Activated T-helper 1 cell treated with anti-CD3 and anti-CD28 coated beads, Interleukin-12 subunit alpha, Interleukin-12 subunit beta, Interleukin-2, Interleukin-4 antibody, amounts not matched to agents 30 ng/mL and 10 ng/mL and 1 ng/mL, durations not matched to agents 14 hours and 24 hours and 36 hours (primary cell): ENCODE measurements at regions not wholly inside any gene's neighbourhood (a gene's known extent, or its start where the extent isn't known, plus 50 kb on each side); places are given as distances from the start of the nearest gene placed in this dataset.

Experiments
- DNase-seq: peaks from one replicate; pipeline ENCODE4 v3.0.0; 2021; ENCODE audit warnings: low spot score
- H3K27ac Mint-ChIP-seq: one replicate; pipeline ENCODE4 v1.8.0; 2021; ENCODE audit warnings: mild to moderate bottlenecking, mixed read lengths
- H3K27me3 Mint-ChIP-seq: one replicate; pipeline ENCODE4 v1.8.0; 2022; ENCODE audit warnings: mild to moderate bottlenecking, moderate library complexity, mixed read lengths; ENCODE audit not compliant: insufficient read depth
- H3K36me3 Mint-ChIP-seq: one replicate; pipeline ENCODE4 v1.8.0; 2021; ENCODE audit warnings: low read depth, mixed read lengths
- H3K4me1 Mint-ChIP-seq: one replicate; pipeline ENCODE4 v1.8.0; 2021; ENCODE audit warnings: low read depth, mixed read lengths
- H3K4me3 Mint-ChIP-seq: one replicate; pipeline ENCODE4 v1.8.0; 2021; ENCODE audit warnings: mild to moderate bottlenecking, moderate library complexity, mixed read lengths
- H3K9me3 Mint-ChIP-seq: one replicate; pipeline ENCODE4 v1.8.0; 2021; ENCODE audit warnings: mixed read lengths
- intact Hi-C: fragments of 100-400 bp; cut with micrococcal nuclease; formaldehyde crosslinking; loops from one replicate; pipeline ENCODE4 v1.15.1; 2024

DNA sequence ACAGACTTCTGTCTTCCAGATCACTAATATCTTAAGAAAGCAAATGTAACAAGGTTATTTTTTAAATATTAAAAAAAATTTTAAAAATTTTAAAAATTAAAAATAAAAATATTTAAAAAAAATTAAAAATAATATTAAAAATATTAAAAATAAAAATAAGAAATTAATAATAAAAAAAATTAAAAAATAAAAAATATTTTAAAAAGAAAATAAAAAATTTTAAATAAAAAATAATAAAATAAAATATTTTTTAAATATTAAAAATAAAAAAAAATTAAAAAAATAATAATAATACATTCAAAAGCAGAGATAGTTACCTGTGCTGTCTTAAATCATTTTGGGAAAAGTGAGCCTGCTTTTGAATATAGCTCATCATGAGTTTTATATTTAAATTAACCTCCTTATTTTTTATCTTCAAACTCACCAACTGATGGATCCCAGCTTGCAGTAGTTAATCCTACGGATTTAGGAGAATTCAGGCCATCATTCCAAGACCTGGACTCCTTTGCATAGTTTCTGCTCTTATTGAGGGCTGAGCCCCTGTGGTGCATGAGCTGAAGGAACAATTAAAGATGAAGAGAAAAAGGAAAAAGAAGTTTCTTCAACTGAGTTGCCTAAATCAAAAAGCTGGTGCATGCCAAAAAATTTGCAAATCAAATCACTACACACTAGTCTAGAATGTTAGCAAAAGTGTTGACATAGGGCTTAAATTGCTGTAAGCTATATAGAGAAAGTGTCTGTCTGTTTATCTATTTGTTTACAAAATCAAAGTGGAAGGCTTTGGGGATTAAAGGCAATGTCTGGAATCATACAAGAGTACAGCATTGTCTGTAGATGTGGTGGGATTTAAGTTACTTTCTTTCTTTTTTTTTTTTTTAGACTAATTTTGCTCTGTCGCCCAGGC, 50.5 kb upstream of the ZNF438 start:
- H3K36me3 Mint-ChIP-seq = peaks cover 2% of the 10 kb centered on the region
- intact Hi-C loops = loop anchor here (2.0 to 5.0 kb wide), 4 partner anchors 19 to 725 kb away; no protein-coding TSS in a partner anchor
- peaks cover 17% of the 10 kb centered on the region for H3K4me1 Mint-ChIP-seq
- DNase-seq = no peak
- peaks cover 4% of the 10 kb centered on the region for H3K27me3 Mint-ChIP-seq
- no peak overlapping the region for H3K4me3 Mint-ChIP-seq
- H3K27ac Mint-ChIP-seq = no peak overlapping the region
- no peaks in the 10 kb centered on the region for H3K9me3 Mint-ChIP-seq

DNA sequence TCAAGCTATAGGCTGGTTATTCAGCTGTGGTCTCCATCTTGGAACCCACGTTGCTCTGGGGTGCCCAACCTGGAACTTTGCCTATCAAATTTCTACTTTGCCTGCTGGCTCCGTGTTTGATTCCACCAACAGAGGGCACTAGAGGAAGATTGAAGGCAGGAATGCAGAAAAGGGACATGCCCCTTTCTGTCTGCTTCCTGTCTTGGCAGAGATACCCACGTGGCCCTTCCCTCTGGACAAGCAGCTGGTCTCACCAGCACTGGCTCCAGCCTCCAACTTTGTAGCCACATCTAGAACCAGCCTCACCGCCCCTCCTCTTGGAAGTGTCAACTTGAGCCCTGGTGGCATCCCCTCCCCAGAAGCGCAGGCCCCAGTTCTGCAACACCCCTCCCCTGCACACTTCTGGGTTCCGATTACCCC, 52.1 kb upstream of the ZNF438 start:
- peak; percentile 58 for DNase-seq
- H3K4me1 Mint-ChIP-seq = peaks cover 24% of the 10 kb centered on the region
- H3K4me3 Mint-ChIP-seq = no peak overlapping the region
- H3K9me3 Mint-ChIP-seq = no peaks in the 10 kb centered on the region
- H3K36me3 Mint-ChIP-seq = peaks cover 2% of the 10 kb centered on the region
- intact Hi-C loops = loop anchor here (1.0 to 5.0 kb wide), 9 partner anchors 17 to 724 kb away; no protein-coding TSS in a partner anchor
- peaks cover 4% of the 10 kb centered on the region for H3K27me3 Mint-ChIP-seq
- H3K27ac Mint-ChIP-seq = peak overlapping the region; percentile 11

GRCh38 chr10:31087011-31087410, 55.3 kb upstream of the ZNF438 start:
- no peak overlapping the region for H3K27ac Mint-ChIP-seq
- intact Hi-C loops = no loop called here
- H3K4me1 Mint-ChIP-seq = peaks cover 37% of the 10 kb centered on the region
- peaks cover 3% of the 10 kb centered on the region for H3K36me3 Mint-ChIP-seq
- no peaks in the 10 kb centered on the region for H3K27me3 Mint-ChIP-seq
- no peak for DNase-seq
- no peak overlapping the region for H3K4me3 Mint-ChIP-seq
- no peaks in the 10 kb centered on the region for H3K9me3 Mint-ChIP-seq

DNA sequence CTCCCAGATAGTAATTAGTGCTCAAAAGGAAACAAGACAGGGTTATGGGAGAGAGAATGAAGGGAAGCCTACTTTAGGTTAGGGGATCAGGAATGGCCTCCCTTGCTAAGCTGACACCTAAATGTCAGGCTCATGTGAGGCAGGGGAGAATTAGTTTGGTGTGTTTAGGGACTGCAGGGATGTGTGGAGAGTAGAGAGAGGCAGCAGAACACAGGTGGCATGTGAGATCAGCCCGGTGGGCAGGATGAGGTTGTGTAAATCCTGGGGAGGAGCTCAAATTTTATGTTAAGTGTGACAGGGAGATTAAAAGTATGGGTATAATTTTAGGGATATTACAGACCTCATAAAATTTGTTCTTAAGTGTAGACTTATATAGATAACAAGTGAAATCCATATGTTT, 56.2 kb upstream of the ZNF438 start:
- Mint-ChIP-seq H3K27me3 (no peaks in the 10 kb centered on the region), H3K27ac (no peak overlapping the region), H3K9me3 (no peaks in the 10 kb centered on the region), H3K36me3 (peaks cover 6% of the 10 kb centered on the region), H3K4me3 (no peak overlapping the region), H3K4me1 (peaks cover 37% of the 10 kb centered on the region)
- intact Hi-C loops = no loop called here
- no peak for DNase-seq

- H3K27me3 Mint-ChIP-seq = no peaks in the 10 kb centered on the region
- H3K9me3 Mint-ChIP-seq = peaks cover 6% of the 10 kb centered on the region
- H3K4me1 Mint-ChIP-seq = peaks cover 37% of the 10 kb centered on the region
- intact Hi-C loops = no loop called here
- peaks cover 7% of the 10 kb centered on the region for H3K36me3 Mint-ChIP-seq
- DNase-seq = no peak
- peak overlapping the region; percentile 76 for H3K27ac Mint-ChIP-seq
- H3K4me3 Mint-ChIP-seq = no peak overlapping the region
Observed at GRCh38 chr10:31090894-31091607, 59.4 kb upstream of the ZNF438 start.

DNA sequence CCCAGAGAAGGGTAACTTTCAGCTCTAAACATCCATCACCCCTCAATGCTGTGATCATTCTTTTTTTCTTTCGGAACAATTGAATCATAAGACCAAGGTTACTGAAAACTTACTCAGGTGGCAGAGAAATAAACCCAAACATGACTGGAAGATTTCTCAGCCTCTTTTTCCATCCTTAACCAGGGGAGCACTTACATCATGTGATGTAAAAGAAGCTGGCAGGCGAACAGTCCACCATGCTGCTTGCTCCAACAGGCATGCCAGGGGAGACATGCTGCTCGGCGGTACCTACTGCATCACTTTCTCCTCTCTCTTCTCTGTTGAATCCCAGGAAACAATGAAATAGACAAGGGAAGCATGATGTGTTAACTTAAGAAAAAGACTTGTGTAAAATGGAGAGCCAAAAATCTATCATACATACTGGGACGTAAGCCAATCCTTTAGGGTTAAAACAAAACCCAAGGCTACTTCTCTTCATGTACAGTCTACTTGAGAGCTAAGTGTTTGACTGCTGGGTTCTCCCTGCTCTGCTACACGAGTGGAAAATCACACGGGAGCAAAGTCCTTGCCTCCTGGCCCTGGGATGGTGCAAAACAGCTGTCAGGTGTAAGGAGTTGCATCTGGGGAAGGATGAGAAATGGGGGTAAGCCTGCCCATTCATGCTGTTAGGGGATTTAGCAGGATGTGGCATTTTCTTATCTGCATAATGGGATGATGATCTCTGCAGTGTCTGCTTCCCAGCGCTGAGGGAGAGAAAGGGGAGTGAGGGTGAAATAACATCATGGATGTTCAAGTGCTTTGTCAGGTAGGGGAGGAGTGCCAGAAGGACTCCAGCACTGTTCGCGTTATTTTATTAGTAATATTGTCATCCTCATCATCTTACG, 64.3 kb upstream of the ZNF438 start:
- no peaks in the 10 kb centered on the region for H3K27me3 Mint-ChIP-seq
- H3K4me3 Mint-ChIP-seq = no peak overlapping the region
- peaks cover 58% of the 10 kb centered on the region for H3K4me1 Mint-ChIP-seq
- peaks cover 6% of the 10 kb centered on the region for H3K9me3 Mint-ChIP-seq
- DNase-seq = no peak
- intact Hi-C loops = no loop called here
- H3K27ac Mint-ChIP-seq = peak overlapping the region; percentile 82
- peaks cover 10% of the 10 kb centered on the region for H3K36me3 Mint-ChIP-seq

- Mint-ChIP-seq H3K27me3 (no peaks in the 10 kb centered on the region), H3K4me1 (peaks cover 68% of the 10 kb centered on the region), H3K4me3 (no peak overlapping the region), H3K27ac (no peak overlapping the region), H3K36me3 (peaks cover 8% of the 10 kb centered on the region), H3K9me3 (peaks cover 5% of the 10 kb centered on the region)
- intact Hi-C loops = no loop called here
- DNase-seq = no peak
Observed at GRCh38 chr10:31098046-31098445, 66.4 kb upstream of the ZNF438 start.

DNA sequence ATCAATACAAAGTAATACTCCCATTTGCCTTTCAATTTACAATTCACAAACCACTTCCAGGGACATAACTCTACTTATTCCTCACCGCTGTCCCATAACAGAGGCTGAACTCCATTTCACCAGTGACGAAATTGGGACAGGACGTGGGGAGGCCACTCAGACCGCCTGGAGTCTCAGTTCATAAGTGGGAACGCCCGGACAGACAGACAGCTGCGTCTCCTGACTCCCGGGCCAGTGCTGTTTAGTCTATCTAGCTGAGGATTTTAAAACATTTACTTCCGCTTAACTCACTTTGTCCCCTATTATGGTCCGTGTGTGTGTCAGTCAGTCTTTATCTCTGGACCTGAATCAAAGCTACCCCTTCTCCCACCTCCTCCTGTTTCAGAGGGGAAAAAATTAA, 67.4 kb upstream of the ZNF438 start:
- intact Hi-C loops = no loop called here
- Mint-ChIP-seq H3K9me3 (no peaks in the 10 kb centered on the region), H3K4me1 (peaks cover 73% of the 10 kb centered on the region), H3K27ac (no peak overlapping the region), H3K4me3 (no peak overlapping the region), H3K36me3 (peaks cover 5% of the 10 kb centered on the region), H3K27me3 (no peaks in the 10 kb centered on the region)
- DNase-seq = no peak

DNA sequence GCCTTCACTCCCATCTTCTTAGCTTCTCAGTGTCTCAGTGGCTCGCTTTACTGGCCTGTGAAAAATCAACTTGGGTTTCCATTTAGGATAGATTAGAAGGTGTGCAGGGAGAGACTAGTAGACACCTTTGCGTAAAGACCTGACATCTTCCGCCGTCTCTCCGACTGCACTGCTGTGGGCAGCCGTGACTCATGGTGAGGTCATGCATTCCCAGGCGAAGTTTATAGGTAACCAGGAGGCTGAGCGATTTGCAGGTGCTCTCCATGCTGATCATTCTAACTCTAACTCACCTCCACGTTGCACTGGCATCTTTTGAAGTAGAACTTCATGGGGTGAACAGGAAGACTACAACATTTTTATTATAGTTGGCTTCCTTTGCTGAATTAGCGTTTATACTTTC, 68.0 kb upstream of the ZNF438 start:
- H3K4me1 Mint-ChIP-seq = peaks cover 79% of the 10 kb centered on the region
- peaks cover 5% of the 10 kb centered on the region for H3K36me3 Mint-ChIP-seq
- H3K4me3 Mint-ChIP-seq = peak overlapping the region; percentile 50
- H3K9me3 Mint-ChIP-seq = no peaks in the 10 kb centered on the region
- peak overlapping the region; percentile 78 for H3K27ac Mint-ChIP-seq
- H3K27me3 Mint-ChIP-seq = no peaks in the 10 kb centered on the region
- DNase-seq = no peak
- intact Hi-C loops = loop anchor here (2.0 to 5.0 kb wide), 5 partner anchors 17 to 645 kb away; no protein-coding TSS in a partner anchor

- Mint-ChIP-seq H3K4me3 (peak overlapping the region; percentile 50), H3K27ac (peak overlapping the region; percentile 94)
Observed at GRCh38 chr10:31100115-31100601, 68.5 kb upstream of the ZNF438 start.

GRCh38 chr10:31100662-31101061, 69.0 kb upstream of the ZNF438 start:
- Mint-ChIP-seq H3K4me1 (peaks cover 82% of the 10 kb centered on the region), H3K36me3 (peaks cover 5% of the 10 kb centered on the region), H3K27me3 (no peaks in the 10 kb centered on the region), H3K9me3 (no peaks in the 10 kb centered on the region), H3K27ac (peak overlapping the region; percentile 94), H3K4me3 (peak overlapping the region; percentile 33)
- DNase-seq = no peak
- intact Hi-C loops = loop anchor here (1.0 to 5.0 kb wide), 11 partner anchors 18 to 644 kb away; no protein-coding TSS in a partner anchor

More at GRCh38 chr10:31100115-31100601, 68.5 kb upstream of the ZNF438 start:
- H3K4me1 Mint-ChIP-seq = peaks cover 83% of the 10 kb centered on the region
- no peak for DNase-seq
- no peaks in the 10 kb centered on the region for H3K27me3 Mint-ChIP-seq
- intact Hi-C loops = loop anchor here (2.0 to 5.0 kb wide), 5 partner anchors 17 to 645 kb away; no protein-coding TSS in a partner anchor
- peaks cover 5% of the 10 kb centered on the region for H3K36me3 Mint-ChIP-seq
- H3K9me3 Mint-ChIP-seq = no peaks in the 10 kb centered on the region

- H3K9me3 Mint-ChIP-seq = no peaks in the 10 kb centered on the region
- intact Hi-C loops = loop anchor here (1.0 to 5.0 kb wide), 11 partner anchors 18 to 644 kb away; no protein-coding TSS in a partner anchor
- peaks cover 5% of the 10 kb centered on the region for H3K36me3 Mint-ChIP-seq
- H3K4me1 Mint-ChIP-seq = peaks cover 81% of the 10 kb centered on the region
- no peaks in the 10 kb centered on the region for H3K27me3 Mint-ChIP-seq
- peak overlapping the region; percentile 51 for H3K4me3 Mint-ChIP-seq
- H3K27ac Mint-ChIP-seq = peak overlapping the region; percentile 94
- DNase-seq = peak; percentile 72
Observed at GRCh38 chr10:31101123-31101522, 69.5 kb upstream of the ZNF438 start.
